ENCODE measurements at regions not wholly inside any gene's neighbourhood (a gene's known extent, or its start where the extent isn't known, plus 50 kb on each side); places are given as distances from the start of the nearest gene placed in this dataset.

GRCh38 chr17:36877771-36878170 is 59.5 kb upstream of the LHX1 start:
- no peak for TF ChIP-seq POLR2A (IDR thresholded peaks at IDR 0.05; ENCODE audit: control extremely low read depth in 1 of 2, low read depth in 2 of 2, low read length in 2 of 2)
- TF ChIP-seq CTCF (IDR thresholded peaks at IDR 0.05; ENCODE audit: control extremely low read depth in 1 of 3, insufficient read depth in 1 of 3, low read depth in 1 of 3, low read length in 3 of 3): no peak
- TF ChIP-seq EGR1 (IDR thresholded peaks at IDR 0.05; ENCODE audit: borderline replicate concordance, low read depth, low read length): no peak
- no peak for TF ChIP-seq BRCA1 (IDR thresholded peaks at IDR 0.05; ENCODE audit: low read depth, low read length)
- no peak for TF ChIP-seq ZNF274 (IDR thresholded peaks at IDR 0.05; ENCODE audit: borderline replicate concordance, extremely low read depth, low read length)
- no peak for TF ChIP-seq SP2 (IDR thresholded peaks at IDR 0.05; ENCODE audit: low read length)
- no peak for TF ChIP-seq EZH2 (IDR thresholded peaks at IDR 0.05; ENCODE audit: low read depth, low read length, severe bottlenecking)
- TF ChIP-seq RAD21 (IDR thresholded peaks at IDR 0.05 in 1 of 2, conservative IDR thresholded peaks at IDR 0.05 in 1 of 2; ENCODE audit: low read depth in 2 of 2, low read length in 2 of 2): no peak
